Gastroesophageal sphincter (tissue), 4 donors: ENCODE measurements at regions not wholly inside any gene's neighbourhood (a gene's known extent, or its start where the extent isn't known, plus 50 kb on each side); places are given as distances from the start of the nearest gene placed in this dataset.

ENCODE experiments used
- ATAC-seq: fragments of 150-250 bp; one replicate; pipeline ENCODE4 v1.9.1; 2016; ENCODE audit warnings: mild to moderate bottlenecking, moderate library complexity
- H3K27ac ChIP-seq, 4 donors: fragments of 200-600 bp; sonication (generic) in 3 of 4; 1 replicate in 3 of 4; 2 replicates in 1 of 4; pipeline ENCODE4 v1.5.1; 2016 to 2019
- H3K27me3 ChIP-seq: fragments of 200-600 bp; sonication (generic); one replicate; pipeline ENCODE4 v1.5.1; 2019
- H3K36me3 ChIP-seq, 2 donors: fragments of 200-600 bp; sonication (generic); one replicate each; pipeline ENCODE4 v1.5.1; 2019; ENCODE audit warnings: control low read depth in 1 of 2
- H3K4me1 ChIP-seq, 3 donors: fragments of 200-600 bp; sonication (generic); 1 replicate in 2 of 3; 2 replicates in 1 of 3; pipeline ENCODE4 v1.5.1; 2016 to 2019; ENCODE audit warnings: control low read depth in 2 of 3
- H3K4me3 ChIP-seq, 2 donors: fragments of 200-600 bp; sonication (generic); one replicate each; pipeline ENCODE4 v1.5.1; 2019; ENCODE audit warnings: mild to moderate bottlenecking in 1 of 2, moderate library complexity in 1 of 2
- H3K9me3 ChIP-seq, 3 donors: fragments of 200-600 bp; sonication (generic); one replicate each; pipeline ENCODE4 v1.5.1; 2017 to 2019; ENCODE audit warnings: control low read depth in 2 of 3
- EP300 ChIP-seq: sonication (generic); formaldehyde crosslinking; IDR thresholded peaks from one replicate; pipeline ENCODE4 v1.6.1; 2017; ENCODE audit warnings: antibody characterized with exemption, mild to moderate bottlenecking
- POLR2A ChIP-seq, 2 donors: fragments of 450-650 bp; IDR thresholded peaks; one replicate each; pipeline ENCODE4 v1.6.1; 2017; ENCODE audit warnings: antibody characterized with exemption in 2 of 2, mild to moderate bottlenecking in 2 of 2, moderate library complexity in 1 of 2
- POLR2AphosphoS5 ChIP-seq: sonication (generic); formaldehyde crosslinking; IDR thresholded peaks from one replicate; pipeline ENCODE4 v1.6.1; 2017; ENCODE audit warnings: antibody characterized with exemption
- WGBS, 2 donors: methylation state at CpG; one replicate each; pipeline ENCODE4 v1.1.5; 2018; ENCODE audit warnings: low coverage in 1 of 2; 5-methylcytosine and 5-hydroxymethylcytosine counted together
- TF ChIP-seq, protein P1 (sequence below), 4 experiments: fragments of 200-600 bp in 2 of 4; fragments of 450-650 bp in 2 of 4; sonication (generic) in 1 of 4; IDR thresholded peaks; one replicate each; pipeline ENCODE4 v1.5.1; 2017 to 2019; ENCODE audit warnings: antibody characterized with exemption in 4 of 4, mild to moderate bottlenecking in 2 of 4, moderate library complexity in 2 of 4

DNA sequence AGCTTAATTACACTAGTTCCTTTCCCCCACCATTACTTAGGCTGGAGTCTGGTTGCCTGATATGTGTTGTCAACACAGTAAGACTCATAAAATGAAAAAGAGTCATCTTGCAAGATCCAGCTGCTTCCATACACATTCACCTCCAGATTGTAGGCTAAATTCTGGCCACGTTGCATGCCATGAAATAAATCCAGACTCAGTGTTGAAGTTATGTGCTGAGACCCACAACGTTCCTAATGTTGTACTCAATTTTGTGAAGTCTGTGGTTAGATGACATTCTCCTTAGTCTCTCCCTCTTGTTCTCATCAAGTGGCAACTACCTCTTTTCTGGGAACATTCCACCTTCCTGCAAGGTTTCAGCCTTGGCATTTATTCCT is 212.3 kb downstream of the LMBRD1 start:
- Histone ChIP-seq H3K9me3 (no peaks in the 10 kb centered on the region), H3K27ac (no peak overlapping the region), H3K4me3 (no peak overlapping the region), H3K4me1 (peaks cover 3 to 13% (median 3%) of the 10 kb centered on the region in 3 donors), H3K27me3 (no peaks in the 10 kb centered on the region), H3K36me3 (no peaks in the 10 kb centered on the region)
- WGBS, 2 donors: 14 to 25% methylated on average over 2 of the region's 2 CpGs
- ATAC-seq: no peak
- TF ChIP-seq EP300: no peak
- TF ChIP-seq, protein P1, sequence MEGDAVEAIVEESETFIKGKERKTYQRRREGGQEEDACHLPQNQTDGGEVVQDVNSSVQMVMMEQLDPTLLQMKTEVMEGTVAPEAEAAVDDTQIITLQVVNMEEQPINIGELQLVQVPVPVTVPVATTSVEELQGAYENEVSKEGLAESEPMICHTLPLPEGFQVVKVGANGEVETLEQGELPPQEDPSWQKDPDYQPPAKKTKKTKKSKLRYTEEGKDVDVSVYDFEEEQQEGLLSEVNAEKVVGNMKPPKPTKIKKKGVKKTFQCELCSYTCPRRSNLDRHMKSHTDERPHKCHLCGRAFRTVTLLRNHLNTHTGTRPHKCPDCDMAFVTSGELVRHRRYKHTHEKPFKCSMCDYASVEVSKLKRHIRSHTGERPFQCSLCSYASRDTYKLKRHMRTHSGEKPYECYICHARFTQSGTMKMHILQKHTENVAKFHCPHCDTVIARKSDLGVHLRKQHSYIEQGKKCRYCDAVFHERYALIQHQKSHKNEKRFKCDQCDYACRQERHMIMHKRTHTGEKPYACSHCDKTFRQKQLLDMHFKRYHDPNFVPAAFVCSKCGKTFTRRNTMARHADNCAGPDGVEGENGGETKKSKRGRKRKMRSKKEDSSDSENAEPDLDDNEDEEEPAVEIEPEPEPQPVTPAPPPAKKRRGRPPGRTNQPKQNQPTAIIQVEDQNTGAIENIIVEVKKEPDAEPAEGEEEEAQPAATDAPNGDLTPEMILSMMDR (IDR thresholded peaks at IDR 0.05): no peak
- TF ChIP-seq POLR2AphosphoS5: no peak
- TF ChIP-seq POLR2A (IDR thresholded peaks at IDR 0.05): no peak

DNA sequence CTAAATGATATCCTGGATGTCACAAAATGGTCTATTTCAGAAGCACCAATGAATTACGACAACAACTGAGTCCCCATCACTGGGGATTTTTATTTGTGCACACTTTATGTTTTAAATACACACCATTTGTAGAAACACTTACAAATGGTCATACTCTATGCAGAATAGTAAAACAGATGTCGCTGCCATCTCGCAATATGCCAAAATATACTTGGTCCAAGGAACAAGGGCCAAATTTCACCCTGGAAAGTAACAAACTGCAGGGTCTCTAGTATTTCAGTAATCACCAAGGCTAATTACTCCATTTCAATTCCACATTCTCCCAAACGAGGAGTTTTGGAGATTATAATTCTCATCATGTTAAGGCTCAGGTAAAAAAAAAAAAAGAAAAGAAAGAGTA is 215.2 kb downstream of the LMBRD1 start:
- H3K36me3 ChIP-seq: no peaks in the 10 kb centered on the region
- H3K4me3 ChIP-seq: no peak overlapping the region
- H3K4me1 ChIP-seq: peaks cover 3 to 13% (median 3%) of the 10 kb centered on the region in 3 donors
- TF ChIP-seq POLR2AphosphoS5 (no peak), EP300 (no peak), POLR2A (IDR thresholded peaks at IDR 0.05) (no peak)
- TF ChIP-seq, protein P1 (IDR thresholded peaks at IDR 0.05): no peak
- no peak for ATAC-seq
- 89% methylated on average over 4 of the region's 4 CpGs for WGBS, 2 donors
- no peaks in the 10 kb centered on the region for H3K9me3 ChIP-seq
- no peaks in the 10 kb centered on the region for H3K27me3 ChIP-seq
- H3K27ac ChIP-seq: no peak overlapping the region

DNA sequence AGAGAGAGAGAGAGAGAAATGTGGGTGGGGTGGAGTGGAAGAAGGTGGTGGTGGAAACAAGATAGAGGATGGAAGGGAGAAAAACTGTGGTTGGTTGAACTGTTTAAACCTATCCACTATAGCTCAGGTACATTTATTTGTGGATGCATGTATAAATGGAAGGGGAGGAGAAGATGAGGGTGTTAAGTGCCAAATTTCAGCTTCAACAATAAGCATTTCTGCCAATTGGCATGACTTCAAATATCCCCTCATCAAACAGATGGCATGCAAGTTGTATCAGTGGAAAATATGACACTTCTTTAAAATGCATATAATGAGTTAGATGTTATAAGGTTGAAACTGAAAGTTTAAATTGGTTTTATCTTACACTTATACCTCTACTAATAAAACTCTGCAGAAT is 216.1 kb downstream of the LMBRD1 start:
- H3K27ac ChIP-seq: no peak overlapping the region
- no peak for ATAC-seq
- no peaks in the 10 kb centered on the region for H3K27me3 ChIP-seq
- peaks cover 3 to 13% (median 3%) of the 10 kb centered on the region in 3 donors for H3K4me1 ChIP-seq
- H3K9me3 ChIP-seq: no peaks in the 10 kb centered on the region
- TF ChIP-seq POLR2AphosphoS5: no peak
- no peaks in the 10 kb centered on the region for H3K36me3 ChIP-seq
- H3K4me3 ChIP-seq: no peak overlapping the region

DNA sequence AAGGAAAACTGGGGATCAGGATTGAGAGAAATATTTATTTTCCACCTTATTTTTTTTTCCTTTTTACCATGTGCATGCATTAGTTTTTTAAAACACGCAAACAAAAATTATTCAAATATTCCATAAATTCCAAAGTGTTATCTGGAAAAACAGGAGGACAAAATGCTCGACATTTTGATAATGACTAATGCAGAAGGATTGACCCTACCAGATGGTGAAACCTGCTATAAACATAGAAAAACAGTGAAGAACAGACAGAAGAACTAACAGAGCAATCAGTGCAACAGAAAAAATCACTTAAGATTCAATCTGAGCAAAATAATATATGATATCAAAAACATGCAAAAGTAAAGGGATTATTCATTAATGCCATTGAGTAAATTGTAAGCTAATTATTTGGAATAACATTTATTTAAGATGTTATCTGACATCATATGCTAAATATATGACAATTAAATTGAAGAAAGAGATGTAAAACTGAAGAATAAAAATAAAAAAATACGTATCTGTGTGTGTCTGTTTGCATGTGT is 218.4 kb downstream of the LMBRD1 start:
- 55 to 56% methylated on average over 3 of the region's 3 CpGs for WGBS, 2 donors

DNA sequence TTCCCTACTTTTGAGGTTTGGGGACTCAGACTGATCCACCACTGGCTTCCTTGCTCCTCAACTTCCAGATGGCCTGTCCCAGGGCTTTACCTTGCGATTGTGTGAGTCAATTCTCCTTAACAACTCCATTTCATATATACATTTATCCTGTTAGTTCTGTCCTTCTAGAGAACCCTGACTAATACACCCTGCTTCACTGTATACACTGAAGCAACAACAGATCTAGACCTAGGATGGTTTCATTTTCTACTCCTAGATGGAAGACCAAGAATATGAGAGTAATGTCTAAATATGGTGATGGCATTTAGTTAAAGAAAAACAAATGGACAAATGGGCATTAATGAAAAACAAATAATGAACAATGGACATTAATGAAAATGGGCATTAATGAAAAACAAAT is 225.6 kb downstream of the LMBRD1 start:
- TF ChIP-seq POLR2A (IDR thresholded peaks at IDR 0.05) (no peak), POLR2AphosphoS5 (no peak), EP300 (no peak)
- TF ChIP-seq, protein P1 (IDR thresholded peaks at IDR 0.05): no peak
- H3K4me3 ChIP-seq: no peak overlapping the region
- WGBS, 2 donors: 100% methylated on average over 1 of the region's 1 CpG
- H3K4me1 ChIP-seq: no peaks in the 10 kb centered on the region
- no peaks in the 10 kb centered on the region for H3K36me3 ChIP-seq
- ATAC-seq: no peak
- H3K27me3 ChIP-seq: no peaks in the 10 kb centered on the region
- H3K9me3 ChIP-seq: no peaks in the 10 kb centered on the region
- H3K27ac ChIP-seq: no peak overlapping the region

More for the DNA sequence above, 218.4 kb downstream of the LMBRD1 start:
- ATAC-seq: no peak
- Histone ChIP-seq H3K9me3 (no peaks in the 10 kb centered on the region), H3K4me1 (no peaks in the 10 kb centered on the region), H3K27ac (no peak overlapping the region), H3K36me3 (no peaks in the 10 kb centered on the region), H3K27me3 (no peaks in the 10 kb centered on the region), H3K4me3 (no peak overlapping the region)
- TF ChIP-seq, protein P1 (IDR thresholded peaks at IDR 0.05): no peak
- TF ChIP-seq EP300: no peak
- TF ChIP-seq POLR2A (IDR thresholded peaks at IDR 0.05): no peak
- TF ChIP-seq POLR2AphosphoS5: no peak
